ENCODE measurements at regions not wholly inside any gene's neighbourhood (a gene's known extent, or its start where the extent isn't known, plus 50 kb on each side); places are given as distances from the start of the nearest gene placed in this dataset.

GRCh38 chr6:159440349-159440748 lies 252.7 kb downstream of the SOD2 start:
- TF ChIP-seq POLR2A (IDR thresholded peaks at IDR 0.05; ENCODE audit: low read length) = no peak
- TF ChIP-seq GATA1 (IDR thresholded peaks at IDR 0.05; ENCODE audit: low read depth, low read length) = no peak
